H9 (cell line): ENCODE measurements at regions not wholly inside any gene's neighbourhood (a gene's known extent, or its start where the extent isn't known, plus 50 kb on each side); places are given as distances from the start of the nearest gene placed in this dataset.

Experiments used
- DNase-seq: peaks from one replicate; pipeline ENCODE4 v3.0.0-alpha.2; 2017
- H2AFZ ChIP-seq: one replicate; pipeline ENCODE4 v1.6.1; 2013; ENCODE audit warnings: mild to moderate bottlenecking, low read length, control low read depth, moderate library complexity
- H2AK5ac ChIP-seq: 2 replicates; pipeline ENCODE4 v1.6.1; 2013; ENCODE audit warnings: low read length, control low read depth, mixed read lengths; ENCODE audit not compliant: insufficient read length
- H2BK120ac ChIP-seq: one replicate; pipeline ENCODE4 v1.6.1; 2013; ENCODE audit warnings: low read depth, mild to moderate bottlenecking, low read length, control low read depth, inconsistent platforms; ENCODE audit not compliant: poor library complexity, severe bottlenecking
- H2BK12ac ChIP-seq: 2 replicates; pipeline ENCODE4 v1.6.1; 2013; ENCODE audit warnings: low read length, control low read depth, mixed read lengths, low read depth; ENCODE audit not compliant: insufficient read length
- H2BK15ac ChIP-seq: 2 replicates; pipeline ENCODE4 v1.6.1; 2013; ENCODE audit warnings: low read depth, low read length, control low read depth
- H2BK20ac ChIP-seq: one replicate; pipeline ENCODE4 v1.6.1; 2013; ENCODE audit warnings: low read depth, mild to moderate bottlenecking, low read length, control low read depth, inconsistent platforms; ENCODE audit not compliant: poor library complexity, severe bottlenecking
- H2BK5ac ChIP-seq: 2 replicates; pipeline ENCODE4 v1.6.1; 2013; ENCODE audit warnings: low read length, control low read depth, mixed read lengths; ENCODE audit not compliant: insufficient read length
- H3K14ac ChIP-seq: 2 replicates; pipeline ENCODE4 v1.6.1; 2013; ENCODE audit warnings: low read length, control low read depth; ENCODE audit not compliant: insufficient read depth
- H3K18ac ChIP-seq: 2 replicates; pipeline ENCODE4 v1.6.1; 2013; ENCODE audit warnings: low read depth, mild to moderate bottlenecking, mixed read lengths, low read length, control low read depth; ENCODE audit not compliant: insufficient read length
- H3K23ac ChIP-seq: 2 replicates; pipeline ENCODE4 v1.6.1; 2013; ENCODE audit warnings: low read length, control low read depth, mixed read lengths, low read depth; ENCODE audit not compliant: insufficient read length
- H3K23me2 ChIP-seq: 2 replicates; pipeline ENCODE4 v1.6.1; 2013; ENCODE audit warnings: low read depth, mild to moderate bottlenecking, mixed read lengths, low read length, control low read depth; ENCODE audit not compliant: insufficient read length, poor library complexity, severe bottlenecking
- H3K27ac ChIP-seq: 2 replicates; pipeline ENCODE4 v1.5.1; 2013; ENCODE audit warnings: low read length, control low read depth, mixed read lengths, low read depth; ENCODE audit not compliant: insufficient read length
- H3K27me3 ChIP-seq: 2 replicates; pipeline ENCODE4 v1.6.1; 2013; ENCODE audit warnings: low read length, control low read depth, inconsistent platforms; ENCODE audit not compliant: insufficient read depth
- H3K4ac ChIP-seq: 2 replicates; pipeline ENCODE4 v1.6.1; 2013; ENCODE audit warnings: low read depth, mild to moderate bottlenecking, control low read depth, inconsistent platforms, low read length, moderate library complexity
- H3K4me1 ChIP-seq: 2 replicates; pipeline ENCODE4 v1.6.1; 2013; ENCODE audit warnings: low read length, control low read depth, inconsistent platforms; ENCODE audit not compliant: insufficient read depth
- H3K4me2 ChIP-seq: 2 replicates; pipeline ENCODE4 v1.6.1; 2013; ENCODE audit warnings: low read length, control low read depth, mixed read lengths; ENCODE audit not compliant: insufficient read length, insufficient read depth
- H3K56ac ChIP-seq: 2 replicates; pipeline ENCODE4 v1.6.1; 2013; ENCODE audit warnings: low read depth, mild to moderate bottlenecking, mixed read lengths, low read length, control low read depth; ENCODE audit not compliant: insufficient read length
- H3K79me1 ChIP-seq: 2 replicates; pipeline ENCODE4 v1.6.1; 2013; ENCODE audit warnings: low read depth, mild to moderate bottlenecking, moderate library complexity, low read length, control low read depth, inconsistent platforms; ENCODE audit not compliant: insufficient read depth, poor library complexity, severe bottlenecking
- H3K79me2 ChIP-seq: 2 replicates; pipeline ENCODE4 v1.6.1; 2013; ENCODE audit warnings: low read length, control low read depth, inconsistent platforms; ENCODE audit not compliant: insufficient read depth
- H3K9ac ChIP-seq: 2 replicates; pipeline ENCODE4 v1.6.1; 2013; ENCODE audit warnings: low read length, control low read depth, mixed read lengths; ENCODE audit not compliant: insufficient read length; ENCODE audit errors: extremely low read depth
- H3K9me3 ChIP-seq: one replicate; pipeline ENCODE4 v1.6.1; 2013; ENCODE audit warnings: low read depth, low read length, inconsistent platforms; ENCODE audit not compliant: control insufficient read depth
- H3T11ph ChIP-seq: one replicate; pipeline ENCODE4 v1.6.1; 2013; ENCODE audit warnings: mild to moderate bottlenecking, low read length, control low read depth, inconsistent platforms
- H4K20me1 ChIP-seq: one replicate; pipeline ENCODE4 v1.6.1; 2013; ENCODE audit not compliant: control insufficient read depth, insufficient read length, insufficient read depth
- H4K5ac ChIP-seq: 2 replicates; pipeline ENCODE4 v1.6.1; 2013; ENCODE audit warnings: low read depth, mild to moderate bottlenecking, mixed read lengths, low read length, control low read depth; ENCODE audit not compliant: insufficient read length
- H4K8ac ChIP-seq: replicated peaks from 2 replicates; pipeline ENCODE4 v1.6.1; 2013; ENCODE audit warnings: low read length, control low read depth, mixed read lengths, low read depth; ENCODE audit not compliant: insufficient read length
- H4K91ac ChIP-seq: 2 replicates; pipeline ENCODE4 v1.6.1; 2013; ENCODE audit warnings: low read depth, mild to moderate bottlenecking, moderate library complexity, mixed read lengths, low read length, control low read depth; ENCODE audit not compliant: insufficient read length
- H3K27ac Mint-ChIP-seq, 3 experiments: 2 replicates in 2 of 3; 3 replicates in 1 of 3; pipeline ENCODE4 v1.8.0; 2020 to 2021; ENCODE audit warnings: mixed read lengths in 3 of 3, mild to moderate bottlenecking in 1 of 3, moderate library complexity in 1 of 3
- H3K27me3 Mint-ChIP-seq: 2 replicates; pipeline ENCODE4 v1.8.0; 2021; ENCODE audit warnings: low read depth, mild to moderate bottlenecking, moderate library complexity, mixed read lengths
- H3K36me3 Mint-ChIP-seq, 3 experiments: 2 replicates in 2 of 3; 3 replicates in 1 of 3; pipeline ENCODE4 v1.8.0; 2020 to 2021; ENCODE audit warnings: low read depth in 3 of 3, mixed read lengths in 3 of 3; ENCODE audit not compliant: insufficient read depth in 1 of 3
- H3K4me1 Mint-ChIP-seq, 2 experiments: 2 replicates each; pipeline ENCODE4 v1.8.0; 2020; ENCODE audit warnings: mixed read lengths in 2 of 2
- H3K4me3 Mint-ChIP-seq, 2 experiments: 2 replicates in 1 of 2; 3 replicates in 1 of 2; pipeline ENCODE4 v1.8.0; 2020 to 2021; ENCODE audit warnings: mild to moderate bottlenecking in 2 of 2, mixed read lengths in 2 of 2, moderate library complexity in 1 of 2
- H3K9me3 Mint-ChIP-seq, 2 experiments: 2 replicates in 1 of 2; 3 replicates in 1 of 2; pipeline ENCODE4 v1.8.0; 2020; ENCODE audit warnings: mild to moderate bottlenecking in 2 of 2, mixed read lengths in 2 of 2, moderate library complexity in 1 of 2
- WGBS: extraction: QIAGEN DNeasy Blood & Tissue Kit; methylation state at CpG from one replicate; pipeline ENCODE4 v1.1.7; 2013; ENCODE audit warnings: missing lambda C conversion rate, low lambda C conversion rate, mixed read lengths; ENCODE audit not compliant: insufficient read length; ENCODE audit errors: extremely low coverage; 5-methylcytosine and 5-hydroxymethylcytosine counted together
- TF ChIP-seq, protein P1 (sequence below): fragments of 200-600 bp; sonication (generic); conservative IDR thresholded peaks from 3 replicates; pipeline ENCODE4 v1.8.0; 2021; ENCODE audit warnings: antibody characterized with exemption, mild to moderate bottlenecking

DNA sequence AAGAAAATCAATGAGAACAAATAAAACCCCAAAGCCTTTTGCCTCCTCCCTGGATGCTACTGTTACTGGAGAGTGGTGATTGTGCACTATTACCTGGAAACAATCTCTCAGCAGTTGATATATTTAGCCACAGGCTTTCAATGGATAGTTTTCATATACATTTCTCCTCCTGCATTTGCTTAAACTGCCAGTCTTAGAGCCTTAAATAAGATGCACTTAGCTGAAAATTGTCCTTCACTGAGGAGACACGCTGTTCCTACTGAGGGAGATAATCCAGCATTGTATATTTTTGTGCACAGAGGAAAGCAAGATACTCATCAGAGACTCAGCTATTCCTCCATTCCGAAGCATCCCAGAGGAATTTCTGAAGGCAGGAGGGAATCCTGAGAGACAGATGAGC, 520.2 kb upstream of the C16orf82 start:
- no peak overlapping the region for H3K27ac ChIP-seq
- peaks cover 5% of the 10 kb centered on the region for H3K9me3 ChIP-seq
- no peak overlapping the region for H3K4ac ChIP-seq
- Mint-ChIP-seq H3K36me3 (no peaks in the 10 kb centered on the region), H3K27me3 (peaks cover 1% of the 10 kb centered on the region), H3K27ac (no peak overlapping the region), H3K9me3 (no peaks in the 10 kb centered on the region), H3K4me3 (no peak overlapping the region), H3K4me1 (peaks cover 3 to 8% of the 10 kb centered on the region in 2 experiments)
- H4K91ac ChIP-seq: no peak overlapping the region
- no peak overlapping the region for H2BK15ac ChIP-seq
- TF ChIP-seq, protein P1, sequence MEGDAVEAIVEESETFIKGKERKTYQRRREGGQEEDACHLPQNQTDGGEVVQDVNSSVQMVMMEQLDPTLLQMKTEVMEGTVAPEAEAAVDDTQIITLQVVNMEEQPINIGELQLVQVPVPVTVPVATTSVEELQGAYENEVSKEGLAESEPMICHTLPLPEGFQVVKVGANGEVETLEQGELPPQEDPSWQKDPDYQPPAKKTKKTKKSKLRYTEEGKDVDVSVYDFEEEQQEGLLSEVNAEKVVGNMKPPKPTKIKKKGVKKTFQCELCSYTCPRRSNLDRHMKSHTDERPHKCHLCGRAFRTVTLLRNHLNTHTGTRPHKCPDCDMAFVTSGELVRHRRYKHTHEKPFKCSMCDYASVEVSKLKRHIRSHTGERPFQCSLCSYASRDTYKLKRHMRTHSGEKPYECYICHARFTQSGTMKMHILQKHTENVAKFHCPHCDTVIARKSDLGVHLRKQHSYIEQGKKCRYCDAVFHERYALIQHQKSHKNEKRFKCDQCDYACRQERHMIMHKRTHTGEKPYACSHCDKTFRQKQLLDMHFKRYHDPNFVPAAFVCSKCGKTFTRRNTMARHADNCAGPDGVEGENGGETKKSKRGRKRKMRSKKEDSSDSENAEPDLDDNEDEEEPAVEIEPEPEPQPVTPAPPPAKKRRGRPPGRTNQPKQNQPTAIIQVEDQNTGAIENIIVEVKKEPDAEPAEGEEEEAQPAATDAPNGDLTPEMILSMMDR: no peak
- H2AK5ac ChIP-seq: no peak overlapping the region
- no peak overlapping the region for H3K56ac ChIP-seq
- no peak overlapping the region for H2BK12ac ChIP-seq
- H2BK20ac ChIP-seq: no peak overlapping the region
- no peak overlapping the region for H3K4me2 ChIP-seq
- no peaks in the 10 kb centered on the region for H3K23me2 ChIP-seq
- H3K79me1 ChIP-seq: no peaks in the 10 kb centered on the region
- H4K20me1 ChIP-seq: no peaks in the 10 kb centered on the region
- no peak overlapping the region for H3K14ac ChIP-seq
- WGBS: no CpG with 5 or more reads among the region's 2 CpGs
- no peak for DNase-seq
- H3T11ph ChIP-seq: no peak overlapping the region
- no peaks in the 10 kb centered on the region for H3K79me2 ChIP-seq
- peaks cover 3% of the 10 kb centered on the region; the same call in 1 of the 2 replicates for H3K4me1 ChIP-seq
- H4K5ac ChIP-seq: no peak overlapping the region
- H3K27me3 ChIP-seq: no peaks in the 10 kb centered on the region
- no peak overlapping the region for H3K18ac ChIP-seq
- no peak overlapping the region for H3K23ac ChIP-seq
- no peak overlapping the region for H4K8ac ChIP-seq
- no peak overlapping the region for H3K9ac ChIP-seq
- no peak overlapping the region for H2BK5ac ChIP-seq
- H2BK120ac ChIP-seq: no peak overlapping the region
- no peak overlapping the region for H2AFZ ChIP-seq
